ENCODE measurements at regions not wholly inside any gene's neighbourhood (a gene's known extent, or its start where the extent isn't known, plus 50 kb on each side); places are given as distances from the start of the nearest gene placed in this dataset.
A peak's percentile ranks its signal among the peaks of the same experiment; 100 is the strongest.

DNA sequence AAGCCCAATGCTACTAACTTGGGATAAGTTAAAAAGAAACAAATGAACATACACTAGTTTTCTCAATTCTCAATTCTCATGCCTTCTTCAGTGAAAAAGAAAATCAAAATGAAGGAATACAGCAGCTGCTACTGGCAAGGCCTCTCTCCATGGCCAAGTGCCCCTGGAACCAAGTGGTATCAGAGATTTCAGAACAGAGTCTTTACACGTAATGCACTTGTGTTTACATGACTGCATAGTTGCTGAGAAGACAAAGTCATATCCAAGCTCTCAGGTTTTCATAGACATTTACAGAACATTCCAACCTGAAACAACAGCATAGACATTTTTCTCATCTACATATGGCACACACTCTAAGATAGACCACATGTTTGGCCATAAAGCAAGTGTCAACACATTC lies 789.9 kb downstream of the CBLN2 start:
- DNase-seq (ENCODE audit: low read depth) = no peak

DNA sequence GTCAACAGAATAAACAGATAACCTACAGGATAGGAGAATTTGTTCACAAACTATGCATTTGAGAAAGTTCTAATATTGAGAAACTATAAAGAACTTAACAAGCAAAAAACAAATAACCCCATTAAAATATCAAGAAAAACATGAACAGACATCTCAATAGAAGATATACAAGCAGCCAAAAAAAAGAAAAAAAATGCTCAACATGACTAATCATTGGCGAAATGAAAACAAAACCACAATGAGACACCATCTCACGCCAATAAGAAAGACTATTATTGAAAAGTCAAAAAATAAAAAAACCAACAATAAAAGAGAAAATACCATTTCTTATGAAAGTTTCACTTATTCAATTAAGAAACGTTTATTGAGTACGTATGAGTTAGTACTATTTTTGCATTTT lies 800.5 kb downstream of the CBLN2 start:
- no peak for DNase-seq (ENCODE audit: low read depth)

DNA sequence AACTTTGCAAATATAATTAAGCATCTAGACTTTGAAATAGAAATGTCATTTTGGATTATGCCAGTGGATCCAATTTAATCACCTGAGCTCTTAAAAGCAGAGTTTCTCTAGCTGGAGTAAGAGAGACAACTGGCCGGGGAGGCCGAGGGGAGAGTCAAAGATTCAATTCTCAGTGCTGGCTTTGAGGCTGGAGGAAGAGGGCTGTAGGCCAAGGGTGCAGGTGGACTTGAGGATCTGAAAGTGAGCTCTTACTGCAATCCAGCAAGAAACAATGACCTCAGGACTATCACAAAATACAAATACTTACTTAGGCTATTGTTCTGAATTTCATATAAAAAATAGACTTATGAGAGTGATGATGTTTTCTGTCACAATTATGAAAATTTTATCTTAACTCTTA lies 814.5 kb downstream of the CBLN2 start:
- DNase-seq (ENCODE audit: low read depth) = no peak

- DNase-seq (ENCODE audit: low read depth) = no peak
Measured at GRCh38 chr18:71727909-71728308, 816.2 kb downstream of the CBLN2 start.

- DNase-seq (ENCODE audit: low read depth) = no peak
Measured at GRCh38 chr18:71725256-71725655, 818.9 kb downstream of the CBLN2 start.

DNA sequence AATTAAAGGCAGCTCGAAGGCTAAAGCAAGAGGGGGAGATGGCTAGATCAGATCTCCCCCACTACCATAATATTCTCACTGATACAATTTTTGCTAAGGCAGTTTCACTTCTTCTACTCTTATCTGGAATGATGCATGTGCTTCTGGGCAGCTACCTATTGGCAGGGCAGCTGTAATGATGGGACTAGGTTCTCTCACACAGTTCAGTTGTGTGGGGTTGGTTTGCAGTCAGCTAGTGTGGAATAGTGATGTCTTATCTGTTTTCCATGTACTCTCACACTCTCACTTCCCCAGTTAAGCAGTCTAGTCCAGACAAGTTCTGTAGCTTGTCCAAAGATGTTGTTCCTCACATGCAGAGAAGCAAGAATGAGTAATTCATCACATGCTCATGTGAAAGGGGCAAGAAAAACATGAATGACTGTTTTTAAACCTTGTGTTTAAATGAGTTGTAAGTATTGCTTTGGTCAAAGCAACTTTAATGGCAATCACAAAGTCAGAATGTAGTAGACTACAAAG lies 836.1 kb downstream of the CBLN2 start:
- no peak for DNase-seq (ENCODE audit: low read depth)

DNA sequence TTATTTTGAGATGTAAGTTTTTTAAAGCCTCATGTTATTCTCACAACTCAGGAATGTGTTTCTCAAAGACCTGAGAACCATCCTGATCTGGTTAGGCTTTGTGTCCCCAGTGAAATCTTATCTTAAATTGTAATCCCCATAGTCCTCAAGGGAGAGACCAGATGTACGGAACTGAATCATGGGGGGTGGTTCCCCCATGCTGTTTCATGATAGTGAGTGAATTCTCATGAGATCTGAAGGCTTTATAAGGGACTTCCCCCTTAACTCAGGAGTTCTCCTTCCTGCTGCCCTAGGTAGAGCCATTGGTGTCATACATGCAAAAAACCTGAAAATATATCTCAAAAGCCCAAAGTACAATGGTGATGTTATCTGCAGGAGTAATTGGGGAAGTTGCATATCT lies 836.7 kb downstream of the CBLN2 start:
- peak; percentile 14 for DNase-seq (ENCODE audit: low read depth)

GRCh38 chr18:71689416-71690160 lies 854.6 kb downstream of the CBLN2 start:
- no peak for DNase-seq (ENCODE audit: low read depth)

GRCh38 chr18:71682591-71682990 lies 861.6 kb downstream of the CBLN2 start:
- peak; percentile 23 for DNase-seq (ENCODE audit: low read depth)

DNA sequence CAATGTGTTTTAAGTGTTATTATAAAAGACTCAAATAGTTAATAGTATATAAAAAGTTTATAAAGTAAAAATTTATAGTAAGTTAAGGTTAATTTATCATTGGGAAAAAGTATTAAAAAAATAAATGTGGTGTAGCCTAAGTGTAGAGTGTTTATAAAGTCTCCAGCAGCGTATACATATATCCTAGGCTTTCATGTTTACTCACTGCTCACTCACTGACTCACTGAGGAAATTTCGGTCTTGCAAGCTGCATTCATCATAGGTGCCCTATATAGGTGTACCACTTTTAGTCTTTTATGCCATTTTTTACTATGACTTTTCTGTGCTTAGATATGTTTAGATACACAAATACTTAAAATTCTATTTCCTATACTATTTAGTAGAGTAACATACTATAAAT lies 866.0 kb downstream of the CBLN2 start:
- no peak for DNase-seq (ENCODE audit: low read depth)

GRCh38 chr18:71673954-71674353 lies 870.2 kb downstream of the CBLN2 start:
- DNase-seq (ENCODE audit: low read depth) = no peak

DNA sequence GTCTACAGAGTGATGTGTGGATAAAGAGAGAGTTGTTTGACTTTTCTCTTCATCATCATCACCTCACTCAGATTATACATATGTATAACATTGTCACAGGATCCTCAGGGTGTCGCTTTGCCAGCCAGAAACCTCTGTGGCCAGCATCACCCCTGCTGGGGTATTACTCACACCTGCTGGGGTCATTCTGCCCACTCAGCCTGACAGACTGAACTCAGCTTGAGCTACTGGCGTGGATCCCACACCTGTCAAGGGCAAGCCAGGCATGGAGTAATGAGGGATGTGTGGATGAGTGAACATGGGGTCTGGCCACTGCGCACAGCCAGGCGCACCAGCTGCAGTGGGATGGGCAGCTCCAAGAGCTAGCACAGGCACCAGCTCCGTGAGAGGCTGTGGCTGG lies 870.6 kb downstream of the CBLN2 start:
- DNase-seq (ENCODE audit: low read depth) = no peak

GRCh38 chr18:71666481-71666880 lies 877.7 kb downstream of the CBLN2 start:
- DNase-seq (ENCODE audit: low read depth) = no peak

GRCh38 chr18:71665131-71665530 lies 879.0 kb downstream of the CBLN2 start:
- peak; percentile 40 for DNase-seq (ENCODE audit: low read depth)

DNA sequence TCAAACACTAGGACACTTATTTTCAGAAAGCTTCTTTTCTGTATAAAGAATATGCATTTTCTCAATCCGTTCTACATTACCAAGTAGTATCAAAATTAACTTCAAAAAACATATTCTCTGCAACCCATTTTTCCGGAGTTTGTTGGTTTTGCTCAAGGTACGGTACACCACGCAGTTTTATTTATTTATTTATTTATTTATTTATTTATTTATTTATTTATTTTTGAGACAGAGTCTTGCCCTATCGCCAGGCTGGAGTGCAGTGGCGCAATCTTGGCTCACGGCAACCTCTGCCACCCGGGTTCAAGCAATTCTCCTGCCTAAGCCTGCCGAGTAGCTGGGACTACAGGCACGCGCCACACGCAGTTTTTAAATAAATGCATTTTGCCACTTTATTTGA lies 900.3 kb downstream of the CBLN2 start:
- DNase-seq (ENCODE audit: low read depth) = no peak

GRCh38 chr18:71630696-71631095 lies 913.4 kb downstream of the CBLN2 start:
- peak; percentile 37 for DNase-seq (ENCODE audit: low read depth)

GRCh38 chr18:71625556-71626090 lies 918.5 kb downstream of the CBLN2 start:
- no peak for DNase-seq (ENCODE audit: low read depth)

- no peak for DNase-seq (ENCODE audit: low read depth)
Measured at GRCh38 chr18:71598374-71598773, 945.8 kb downstream of the CBLN2 start.

- DNase-seq (ENCODE audit: low read depth) = no peak
Measured at GRCh38 chr18:71597219-71597618, 946.9 kb downstream of the CBLN2 start.

GRCh38 chr18:71583252-71583651 lies 960.9 kb downstream of the CBLN2 start:
- DNase-seq (ENCODE audit: low read depth) = no peak

GRCh38 chr18:71554686-71555085 lies 989.5 kb downstream of the CBLN2 start:
- no peak for DNase-seq (ENCODE audit: low read depth)

GRCh38 chr18:71541643-71542042 lies 1002.5 kb downstream of the CBLN2 start:
- no peak for DNase-seq (ENCODE audit: low read depth)

DNA sequence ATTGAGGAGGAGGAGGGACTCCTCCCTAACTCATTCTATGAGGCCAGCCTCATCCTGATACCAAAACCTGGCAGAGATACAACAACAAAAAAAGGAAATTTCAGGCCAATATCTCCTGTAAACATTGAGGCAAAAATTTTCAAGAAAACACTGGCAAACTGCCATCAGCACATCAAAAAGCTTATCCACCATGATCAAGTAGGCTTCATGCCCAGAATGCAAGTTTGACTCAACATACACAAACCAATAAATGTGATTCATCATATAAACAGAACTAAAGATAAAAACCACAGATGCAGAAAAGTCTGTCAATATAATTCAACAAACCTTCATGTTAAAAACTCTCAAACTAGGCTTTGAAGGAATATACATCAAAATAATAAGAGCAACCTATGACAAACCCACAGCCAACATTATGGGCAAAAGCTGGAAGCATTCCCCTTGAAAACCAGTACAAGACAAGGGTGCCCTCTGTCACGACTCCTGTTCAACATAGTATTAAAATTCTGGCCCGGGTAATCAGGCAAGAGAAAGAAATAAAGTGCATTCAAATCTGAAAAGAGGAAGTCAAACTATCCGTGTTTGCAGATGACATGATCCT lies 1014.3 kb downstream of the CBLN2 start:
- peak; percentile 56 for DNase-seq (ENCODE audit: low read depth)
